ENCODE measurements at regions not wholly inside any gene's neighbourhood (a gene's known extent, or its start where the extent isn't known, plus 50 kb on each side); places are given as distances from the start of the nearest gene placed in this dataset.

- DNase-seq (ENCODE audit: low read depth in 2 of 3, low spot score in 2 of 3): no peak
These were observed 293.3 kb upstream of the SYT4 start for GRCh38 chr18:43570593-43570992.

- peak in 2 of 3 donors; percentile 34 to 78 for DNase-seq (ENCODE audit: low read depth in 2 of 3, low spot score in 2 of 3)
These were observed 293.9 kb upstream of the SYT4 start for GRCh38 chr18:43571078-43571689.

GRCh38 chr18:43572163-43572562 is 294.9 kb upstream of the SYT4 start:
- DNase-seq (ENCODE audit: low read depth in 2 of 3, low spot score in 2 of 3): no peak

DNA sequence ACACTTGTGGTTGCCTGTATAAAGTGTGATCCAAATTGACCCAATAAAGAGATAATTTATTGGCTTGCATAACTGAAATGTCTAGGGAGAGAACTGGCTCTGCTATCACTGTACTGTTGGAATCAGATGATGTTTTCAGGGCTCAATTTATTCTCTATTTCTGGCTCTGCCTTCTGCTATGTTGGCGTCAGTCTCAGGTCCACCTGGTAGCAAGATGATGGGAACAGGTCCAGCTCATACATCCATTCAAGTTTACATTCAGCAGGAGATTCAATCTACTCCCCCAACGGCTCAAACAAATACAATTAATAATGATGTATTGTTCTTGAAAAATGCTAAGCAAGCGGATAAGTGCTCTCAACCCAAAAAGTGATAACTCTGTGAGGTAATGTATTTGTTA is 297.7 kb upstream of the SYT4 start:
- DNase-seq (ENCODE audit: low read depth in 2 of 3, low spot score in 2 of 3): no peak

- DNase-seq (ENCODE audit: low read depth in 2 of 3, low spot score in 2 of 3): no peak
These were observed 300.9 kb upstream of the SYT4 start for GRCh38 chr18:43578211-43578610.

DNA sequence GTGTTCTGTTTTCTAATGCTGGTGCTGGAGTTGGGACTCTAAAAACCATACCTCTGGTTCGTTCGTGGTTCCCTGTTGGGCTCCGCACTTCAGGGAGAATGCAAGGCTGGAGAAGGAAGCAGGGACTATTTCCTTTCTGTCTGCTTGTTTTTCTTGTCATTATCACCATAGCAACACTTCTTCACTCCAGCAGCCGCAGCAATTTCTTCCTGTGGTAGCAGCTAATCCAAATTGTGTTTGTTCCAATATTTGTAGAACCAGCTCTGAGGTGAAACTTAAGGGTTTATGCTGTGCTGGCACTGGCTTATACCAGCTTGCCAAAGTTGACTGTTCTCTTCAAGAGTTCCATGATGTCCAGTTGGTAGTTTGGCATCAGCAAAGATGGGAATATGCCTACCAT is 301.4 kb upstream of the SYT4 start:
- DNase-seq (ENCODE audit: low read depth in 2 of 3, low spot score in 2 of 3): peak in 1 of 3 donors; percentile 19

GRCh38 chr18:43581936-43582519 is 304.7 kb upstream of the SYT4 start:
- DNase-seq (ENCODE audit: low read depth in 2 of 3, low spot score in 2 of 3): no peak

DNA sequence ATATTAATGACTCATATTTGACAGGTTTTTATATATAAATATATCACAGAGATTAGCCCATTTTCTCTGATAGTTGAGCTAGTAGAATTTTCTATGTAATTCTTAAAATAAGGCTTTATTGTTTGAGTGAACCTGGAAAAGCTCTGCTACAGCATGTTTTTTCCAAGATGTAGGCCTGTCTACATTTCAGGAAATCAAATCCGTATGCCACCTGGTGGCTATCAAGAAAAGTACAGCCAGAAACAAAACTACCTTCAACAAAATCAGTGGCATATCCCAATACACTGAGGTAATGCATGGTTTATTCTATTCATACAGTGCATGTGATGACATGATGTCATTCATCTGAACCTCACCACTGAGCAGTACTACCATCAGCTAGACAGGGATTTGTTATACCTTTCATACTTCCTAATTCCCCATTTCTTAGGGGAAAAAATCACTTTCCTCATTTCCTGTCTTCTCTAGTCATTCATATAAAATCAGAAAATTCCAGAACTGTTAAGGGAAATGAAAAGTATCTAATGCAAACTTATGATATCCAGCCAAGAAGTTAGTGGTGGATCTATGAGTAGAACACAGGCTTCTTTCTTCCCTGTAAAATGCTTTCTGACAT is 310.4 kb upstream of the SYT4 start:
- DNase-seq (ENCODE audit: low read depth in 2 of 3, low spot score in 2 of 3): peak in 2 of 3 donors; percentile 19 to 55

DNA sequence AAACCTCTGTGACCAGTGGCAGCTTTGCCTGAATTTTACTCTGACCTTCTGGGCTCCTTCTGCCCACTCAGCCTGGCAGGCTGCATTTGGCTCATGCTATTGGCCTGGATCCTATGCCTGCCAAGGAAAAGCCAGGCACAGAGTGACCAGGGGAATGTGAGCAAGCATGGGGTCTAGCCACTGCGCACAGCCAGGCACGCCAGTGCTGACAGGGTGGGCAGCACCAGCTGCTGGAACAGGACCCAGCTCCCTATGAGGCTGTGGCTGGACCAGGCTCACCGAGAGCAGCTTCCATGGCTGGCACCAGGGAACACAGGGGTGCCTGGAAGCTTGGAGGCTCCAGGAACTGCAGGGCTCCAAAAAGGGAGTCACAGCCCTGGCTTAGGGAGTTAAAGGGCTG is 311.5 kb upstream of the SYT4 start:
- no peak for DNase-seq (ENCODE audit: low read depth in 2 of 3, low spot score in 2 of 3)

DNA sequence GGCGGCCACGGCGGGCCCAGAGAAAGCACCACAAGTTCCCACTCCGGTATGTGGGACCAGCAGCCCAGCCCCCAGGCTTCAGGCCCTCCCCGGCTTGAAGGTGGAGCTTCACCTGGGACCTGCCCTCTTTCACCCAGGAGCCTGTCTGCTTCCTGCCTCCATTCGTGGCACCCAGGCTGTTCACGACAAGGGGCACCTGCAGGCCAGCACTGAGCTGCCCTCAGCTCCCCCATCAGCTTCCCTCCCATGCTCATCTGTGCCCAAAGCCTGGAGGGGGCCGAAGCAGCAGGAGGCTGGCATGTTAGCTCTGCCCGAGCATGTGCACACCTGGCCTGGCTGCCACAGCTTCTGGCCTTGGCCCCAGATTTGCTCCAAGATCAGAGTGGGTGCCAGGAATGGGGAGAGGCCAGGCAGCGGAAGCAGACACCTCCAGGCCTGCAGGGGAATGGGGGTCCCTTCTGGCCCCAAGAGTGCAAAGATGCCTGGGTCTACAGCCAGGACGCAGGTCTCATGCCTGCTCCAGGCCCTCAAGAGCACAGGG is 312.4 kb upstream of the SYT4 start:
- DNase-seq (ENCODE audit: low read depth in 2 of 3, low spot score in 2 of 3): no peak

DNA sequence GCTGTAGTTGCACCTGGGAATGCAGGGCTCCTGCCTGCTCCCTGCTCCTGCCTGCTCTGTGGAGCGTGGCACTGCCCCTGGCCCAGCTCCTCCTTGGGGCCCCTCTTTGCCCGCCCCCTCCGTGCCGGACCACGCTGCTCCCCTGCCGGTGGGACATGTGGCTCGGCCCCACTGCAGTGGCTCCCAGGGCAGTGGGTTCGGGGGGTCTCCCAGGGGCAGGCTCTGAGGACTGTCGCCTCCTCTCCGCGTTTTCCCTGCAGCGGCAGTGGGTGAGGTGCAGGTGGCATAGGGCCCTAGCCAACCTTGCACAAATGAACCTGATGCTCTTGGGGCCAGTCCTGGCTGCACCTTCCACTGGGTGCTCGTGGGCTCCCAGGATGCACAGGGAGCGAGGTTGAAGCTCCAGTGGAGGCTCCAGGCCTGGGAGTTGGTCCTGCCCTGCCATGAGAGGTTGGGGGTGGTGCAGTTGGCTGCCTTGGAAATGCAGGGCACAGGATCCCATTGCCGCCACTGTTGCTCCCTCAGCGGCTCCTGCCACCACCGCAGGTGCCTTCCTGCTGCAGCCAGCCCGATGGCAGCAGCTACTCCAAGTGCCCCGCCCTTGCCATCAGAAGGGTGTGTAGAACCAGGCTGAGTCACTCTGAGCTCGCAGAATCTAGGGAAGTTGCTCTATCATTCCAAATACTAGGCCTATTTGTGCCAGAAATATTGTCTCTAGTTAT is 313.1 kb upstream of the SYT4 start:
- DNase-seq (ENCODE audit: low read depth in 2 of 3, low spot score in 2 of 3): no peak

DNA sequence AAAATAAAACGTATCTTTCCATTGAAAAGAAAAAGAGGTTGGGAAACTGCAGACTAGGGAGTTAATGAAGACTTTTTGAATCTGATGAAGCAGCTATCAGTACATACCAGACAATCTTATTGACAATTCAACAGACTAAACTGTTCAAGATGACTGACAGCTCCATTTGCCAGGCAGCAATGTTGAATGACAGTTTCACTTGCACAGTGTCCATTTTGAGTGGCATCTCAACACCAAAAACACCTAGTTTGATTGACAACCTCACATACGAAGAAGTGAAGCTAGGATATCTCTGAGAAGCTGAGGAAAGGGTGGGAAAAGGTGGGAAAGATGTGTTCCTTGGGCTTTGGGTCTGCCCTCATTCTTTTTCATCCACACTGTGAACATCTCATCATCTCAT is 315.0 kb upstream of the SYT4 start:
- DNase-seq (ENCODE audit: low read depth in 2 of 3, low spot score in 2 of 3): no peak

GRCh38 chr18:43596105-43596712 is 318.9 kb upstream of the SYT4 start:
- peak in 2 of 3 donors; percentile 9 to 47 for DNase-seq (ENCODE audit: low read depth in 2 of 3, low spot score in 2 of 3)

DNA sequence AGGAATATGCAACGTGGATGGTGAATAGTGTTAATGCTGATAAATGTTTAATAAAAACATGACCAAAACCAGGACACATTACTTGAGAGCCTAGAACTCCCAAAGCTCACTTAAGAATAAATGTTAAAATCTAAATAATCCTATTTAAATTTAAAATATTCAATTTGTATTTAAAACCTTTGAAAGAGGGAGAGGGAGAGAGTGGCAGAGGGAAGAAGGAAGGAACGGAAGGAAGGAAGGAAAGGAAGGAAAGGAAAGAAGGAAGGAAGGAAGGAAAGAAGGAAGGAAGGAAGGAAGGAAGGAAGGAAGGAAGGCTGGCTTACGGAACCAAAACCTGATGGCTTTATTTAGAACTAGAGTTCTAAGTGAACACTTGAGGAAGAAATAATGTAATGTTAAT is 324.1 kb upstream of the SYT4 start:
- no peak for DNase-seq (ENCODE audit: low read depth in 2 of 3, low spot score in 2 of 3)

GRCh38 chr18:43605224-43605623 is 327.9 kb upstream of the SYT4 start:
- DNase-seq (ENCODE audit: low read depth in 2 of 3, low spot score in 2 of 3): no peak

DNA sequence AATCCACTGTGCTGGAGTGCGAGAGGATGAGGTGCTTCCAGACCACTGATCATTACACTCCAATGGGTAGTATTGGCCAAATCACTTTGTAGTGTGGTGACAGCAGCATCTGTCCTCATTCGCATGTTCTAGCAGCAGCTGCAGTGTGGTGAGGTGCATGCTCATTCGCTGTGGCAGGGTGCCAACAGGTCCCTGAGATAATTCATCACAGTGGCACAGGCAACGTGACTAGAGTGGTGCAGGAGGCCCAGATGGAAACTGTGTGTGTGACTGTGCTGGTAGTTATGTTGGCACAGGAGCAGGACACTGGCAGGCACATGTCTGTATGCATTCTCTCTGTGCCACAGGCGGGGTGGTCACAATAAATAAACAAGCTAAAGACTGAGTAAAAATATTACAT is 329.5 kb upstream of the SYT4 start:
- DNase-seq (ENCODE audit: low read depth in 2 of 3, low spot score in 2 of 3): no peak

DNA sequence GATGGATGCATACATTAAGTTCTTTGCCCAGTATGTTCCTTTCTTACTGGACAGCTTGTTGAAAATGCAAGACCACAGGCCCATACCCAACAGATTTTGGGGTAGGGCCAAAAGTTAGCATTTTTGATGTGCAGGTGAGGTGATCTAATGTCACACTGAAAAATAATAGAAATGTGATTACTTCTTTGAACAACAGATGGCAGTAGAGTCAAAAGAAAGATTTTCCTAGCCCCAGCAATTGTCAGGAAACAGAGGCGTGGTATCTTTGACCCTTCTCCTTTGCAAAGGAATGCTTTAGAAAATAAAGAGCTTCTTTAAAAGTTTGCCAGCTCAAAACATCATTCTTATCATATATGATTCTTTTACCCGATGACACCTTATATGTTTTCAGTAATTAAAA is 343.6 kb upstream of the SYT4 start:
- peak in 2 of 3 donors; percentile 17 to 55 for DNase-seq (ENCODE audit: low read depth in 2 of 3, low spot score in 2 of 3)

- peak in 1 of 3 donors; percentile 21 for DNase-seq (ENCODE audit: low read depth in 2 of 3, low spot score in 2 of 3)
These were observed 344.7 kb upstream of the SYT4 start for GRCh38 chr18:43622024-43622423.

GRCh38 chr18:43625582-43625981 is 348.3 kb upstream of the SYT4 start:
- no peak for DNase-seq (ENCODE audit: low read depth in 2 of 3, low spot score in 2 of 3)

DNA sequence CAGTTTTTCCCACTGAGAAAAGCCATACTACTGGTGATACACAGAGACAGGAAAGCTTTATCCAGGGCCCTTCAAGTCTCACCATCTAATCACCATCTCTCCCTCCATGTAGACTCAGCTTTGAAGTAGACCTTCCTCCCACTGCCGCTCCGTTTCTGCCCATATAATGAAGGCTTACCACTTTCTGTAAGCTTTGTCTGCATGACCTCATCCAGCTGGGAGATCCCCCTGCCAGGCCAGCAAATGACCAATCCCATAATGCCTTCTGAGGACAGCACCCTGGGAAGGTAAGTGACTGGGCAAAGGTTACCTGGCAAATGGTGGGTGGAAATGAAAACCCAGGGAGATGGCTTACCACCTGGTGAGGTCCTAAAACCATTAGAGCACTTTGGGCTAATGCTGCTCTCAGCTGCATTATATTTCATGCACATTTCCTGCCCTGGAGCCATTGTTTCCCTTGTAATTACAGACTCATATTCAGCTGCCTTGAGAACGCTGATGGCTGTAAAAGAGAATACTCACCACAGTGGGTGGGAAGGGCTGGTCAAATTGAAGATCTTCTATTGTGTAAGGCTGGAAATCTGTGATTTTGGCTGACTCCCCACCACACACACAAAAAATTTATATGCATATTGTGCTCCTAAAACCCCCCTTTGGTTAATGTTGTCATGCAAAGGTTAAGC is 350.7 kb upstream of the SYT4 start:
- no peak for DNase-seq (ENCODE audit: low read depth in 2 of 3, low spot score in 2 of 3)

- no peak for DNase-seq (ENCODE audit: low read depth in 2 of 3, low spot score in 2 of 3)
These were observed 357.7 kb upstream of the SYT4 start for GRCh38 chr18:43634994-43635393.

Measured in hematopoietic multipotent progenitor cell (in vitro differentiated cells).